Hepatocyte (in vitro differentiated cells): ENCODE measurements at regions not wholly inside any gene's neighbourhood (a gene's known extent, or its start where the extent isn't known, plus 50 kb on each side); places are given as distances from the start of the nearest gene placed in this dataset.

Source experiments
- CTCF ChIP-seq: fragments of 200-600 bp; sonication (generic); IDR thresholded peaks from 2 replicates; pipeline ENCODE4 v1.5.1; 2016; ENCODE audit warnings: antibody characterized with exemption, mild to moderate bottlenecking; ENCODE audit not compliant: poor library complexity
- EZH2phosphoT487 ChIP-seq: fragments of 200-600 bp; sonication (generic); IDR thresholded peaks from one replicate; pipeline ENCODE4 v1.6.1; 2018; ENCODE audit warnings: antibody characterized with exemption, mild to moderate bottlenecking, low read depth, moderate library complexity; ENCODE audit not compliant: unreplicated experiment, severe bottlenecking

GRCh38 chrX:13428053-13428786, 108.4 kb upstream of the ATXN3L start:
- TF ChIP-seq CTCF: no peak
- TF ChIP-seq EZH2phosphoT487: no peak
